ENCODE measurements at regions not wholly inside any gene's neighbourhood (a gene's known extent, or its start where the extent isn't known, plus 50 kb on each side); places are given as distances from the start of the nearest gene placed in this dataset.

GRCh38 chr9:124110307-124110915 lies 98.8 kb downstream of the LHX2 start:
- peaks cover 77% of the 10 kb centered on the region for H3K27me3 ChIP-seq
- H3K36me3 ChIP-seq: no peaks in the 10 kb centered on the region
- H3K4me3 ChIP-seq (ENCODE audit: low read depth in 1 of 2, low read length in 1 of 2): no peak overlapping the region
- H3K27ac ChIP-seq: no peak overlapping the region
- no peaks in the 10 kb centered on the region for H3K4me1 ChIP-seq (ENCODE audit: control insufficient read depth in 1 of 2, insufficient read depth in 1 of 2, low read depth in 1 of 2, low read length in 1 of 2)
- no peak for TF ChIP-seq CTCF (IDR thresholded peaks at IDR 0.05)
- H3K9me3 ChIP-seq: no peaks in the 10 kb centered on the region

GRCh38 chr9:124116683-124117363 lies 105.3 kb downstream of the LHX2 start:
- H3K27me3 ChIP-seq: peaks cover 71% of the 10 kb centered on the region
- H3K36me3 ChIP-seq: no peaks in the 10 kb centered on the region
- no peaks in the 10 kb centered on the region for H3K9me3 ChIP-seq
- no peak overlapping the region for H3K27ac ChIP-seq
- H3K4me3 ChIP-seq (ENCODE audit: low read depth in 1 of 2, low read length in 1 of 2): no peak overlapping the region
- H3K4me1 ChIP-seq (ENCODE audit: control insufficient read depth in 1 of 2, insufficient read depth in 1 of 2, low read depth in 1 of 2, low read length in 1 of 2): no peaks in the 10 kb centered on the region
- TF ChIP-seq CTCF (IDR thresholded peaks at IDR 0.05): no peak

- no peaks in the 10 kb centered on the region for H3K9me3 ChIP-seq
- peaks cover 60% of the 10 kb centered on the region for H3K27me3 ChIP-seq
- no peaks in the 10 kb centered on the region for H3K4me1 ChIP-seq (ENCODE audit: control insufficient read depth in 1 of 2, insufficient read depth in 1 of 2, low read depth in 1 of 2, low read length in 1 of 2)
- H3K27ac ChIP-seq: no peak overlapping the region
- no peaks in the 10 kb centered on the region for H3K36me3 ChIP-seq
- H3K4me3 ChIP-seq (ENCODE audit: low read depth in 1 of 2, low read length in 1 of 2): no peak overlapping the region
- TF ChIP-seq CTCF (IDR thresholded peaks at IDR 0.05): no peak
Measured at GRCh38 chr9:124118894-124119293, 107.3 kb downstream of the LHX2 start.

GRCh38 chr9:124120272-124120671 lies 108.7 kb downstream of the LHX2 start:
- no peak for TF ChIP-seq CTCF (IDR thresholded peaks at IDR 0.05)
- Histone ChIP-seq H3K4me3 (ENCODE audit: low read depth in 1 of 2, low read length in 1 of 2) (no peak overlapping the region), H3K9me3 (no peaks in the 10 kb centered on the region), H3K4me1 (ENCODE audit: control insufficient read depth in 1 of 2, insufficient read depth in 1 of 2, low read depth in 1 of 2, low read length in 1 of 2) (no peaks in the 10 kb centered on the region), H3K27me3 (peaks cover 46% of the 10 kb centered on the region), H3K27ac (no peak overlapping the region), H3K36me3 (no peaks in the 10 kb centered on the region)

GRCh38 chr9:124121725-124122124 lies 110.2 kb downstream of the LHX2 start:
- no peak for TF ChIP-seq CTCF (IDR thresholded peaks at IDR 0.05)
- Histone ChIP-seq H3K4me3 (ENCODE audit: low read depth in 1 of 2, low read length in 1 of 2) (no peak overlapping the region), H3K27ac (no peak overlapping the region), H3K27me3 (peaks cover 33% of the 10 kb centered on the region), H3K4me1 (ENCODE audit: control insufficient read depth in 1 of 2, insufficient read depth in 1 of 2, low read depth in 1 of 2, low read length in 1 of 2) (peaks cover 0 to under 1% of the 10 kb centered on the region in 2 experiments), H3K9me3 (no peaks in the 10 kb centered on the region), H3K36me3 (no peaks in the 10 kb centered on the region)

All from neutrophil (primary cell).